Left ventricle myocardium inferior (tissue), 1 donor: ENCODE measurements at regions not wholly inside any gene's neighbourhood (a gene's known extent, or its start where the extent isn't known, plus 50 kb on each side); places are given as distances from the start of the nearest gene placed in this dataset.

Experiments used
- DNase-seq: peaks from one replicate; pipeline ENCODE4 v3.0.0-alpha.2; 2020
- H3K27ac ChIP-seq: fragments of 200-600 bp; replicated peaks from 2 replicates; pipeline ENCODE4 v1.8.0; 2021
- H3K27me3 ChIP-seq: fragments of 200-600 bp; 2 replicates; pipeline ENCODE4 v1.8.0; 2021; ENCODE audit warnings: low read depth
- H3K36me3 ChIP-seq: fragments of 200-600 bp; 2 replicates; pipeline ENCODE4 v1.8.0; 2021
- H3K4me1 ChIP-seq: fragments of 200-600 bp; 2 replicates; pipeline ENCODE4 v1.8.0; 2021
- H3K4me3 ChIP-seq: fragments of 200-600 bp; 2 replicates; pipeline ENCODE4 v1.8.0; 2021; ENCODE audit warnings: mild to moderate bottlenecking, moderate library complexity
- H3K9me3 ChIP-seq: fragments of 200-600 bp; replicated peaks from 2 replicates; pipeline ENCODE4 v1.8.0; 2021
- CTCF ChIP-seq: fragments of 200-600 bp; IDR thresholded peaks from 2 replicates; pipeline ENCODE4 v1.8.0; 2021; ENCODE audit warnings: antibody characterized with exemption, mild to moderate bottlenecking, borderline replicate concordance
- intact Hi-C: fragments of 100-400 bp; cut with micrococcal nuclease; formaldehyde crosslinking; loops from one replicate; pipeline ENCODE4 v1.11.0; 2022
- donor health status: DM: no; HTN: yes; CAD: no; lungs with severe emphysema.

- Histone ChIP-seq H3K36me3 (no peaks in the 10 kb centered on the region), H3K4me1 (no peaks in the 10 kb centered on the region), H3K9me3 (no peaks in the 10 kb centered on the region), H3K4me3 (no peak overlapping the region), H3K27ac (no peak overlapping the region), H3K27me3 (peaks cover 79% of the 10 kb centered on the region)
- no peak for DNase-seq
- no peak for TF ChIP-seq CTCF
- intact Hi-C loops = no loop called here
Observed at GRCh38 chr9:135035781-135036760, 51.4 kb upstream of the OLFM1 start.

- intact Hi-C loops = no loop called here
- Histone ChIP-seq H3K36me3 (no peaks in the 10 kb centered on the region), H3K27ac (no peak overlapping the region), H3K4me3 (no peak overlapping the region), H3K4me1 (no peaks in the 10 kb centered on the region), H3K9me3 (no peaks in the 10 kb centered on the region), H3K27me3 (peaks cover 78% of the 10 kb centered on the region)
- DNase-seq = no peak
- TF ChIP-seq CTCF = no peak
Observed at GRCh38 chr9:135036861-135037465, 50.5 kb upstream of the OLFM1 start.

GRCh38 chr9:135037521-135038250 is 49.8 kb upstream of the OLFM1 start:
- no peak for DNase-seq
- peaks cover 76% of the 10 kb centered on the region for H3K27me3 ChIP-seq
- no peak for TF ChIP-seq CTCF

More at GRCh38 chr9:135037521-135038250, 49.8 kb upstream of the OLFM1 start:
- H3K9me3 ChIP-seq = no peaks in the 10 kb centered on the region
- H3K4me1 ChIP-seq = no peaks in the 10 kb centered on the region
- no peak overlapping the region for H3K27ac ChIP-seq
- intact Hi-C loops = no loop called here
- H3K4me3 ChIP-seq = no peak overlapping the region
- H3K36me3 ChIP-seq = no peaks in the 10 kb centered on the region
